OCI-LY7 (cell line): ENCODE measurements at regions not wholly inside any gene's neighbourhood (a gene's known extent, or its start where the extent isn't known, plus 50 kb on each side); places are given as distances from the start of the nearest gene placed in this dataset.

Source experiments
- BruUV-seq: library from RNA; stranded (reverse); fragments of 400-500 nt; replicated peaks from 2 replicates; lab custom pipeline; 2021; lab: Mats Ljungman, UMichigan
- CTCF ChIA-PET: fragments of 300-600 bp; sonication (Branson Sonifier 250); formaldehyde crosslinking; loops from one replicate; lab custom pipeline; 2022; ENCODE audit warnings: antibody characterized with exemption; ENCODE audit not compliant: unreplicated experiment; lab: Charles Lee
- POLR2A ChIA-PET: fragments of 300-600 bp; sonication (Branson Sonifier 250); formaldehyde crosslinking; loops from one replicate; lab custom pipeline; 2022; ENCODE audit warnings: antibody characterized with exemption; lab: Charles Lee
- DNase-seq: peaks from one replicate; pipeline ENCODE4 v3.0.0-alpha.2; 2015; ENCODE audit warnings: low spot score
- H2AFZ ChIP-seq: fragments of 200-600 bp; sonication (generic), shearing (Covaris generic); 2 replicates; pipeline ENCODE4 v1.6.1; 2014; ENCODE audit warnings: mild to moderate bottlenecking, antibody characterized with exemption, low read length, moderate library complexity
- H3K27ac ChIP-seq: fragments of 200-600 bp; sonication (generic); 2 replicates; pipeline ENCODE4 v1.5.1; 2014; ENCODE audit warnings: mixed run types, low read depth, mild to moderate bottlenecking, moderate library complexity, low read length, inconsistent platforms; ENCODE audit not compliant: poor library complexity, severe bottlenecking
- H3K36me3 ChIP-seq: fragments of 200-600 bp; sonication (generic); 2 replicates; pipeline ENCODE4 v1.6.1; 2014; ENCODE audit warnings: mild to moderate bottlenecking, antibody characterized with exemption, low read length, moderate library complexity, mixed read lengths; ENCODE audit not compliant: insufficient read depth
- H3K4me1 ChIP-seq: fragments of 200-600 bp; sonication (generic); 2 replicates; pipeline ENCODE4 v1.5.1; 2014; ENCODE audit warnings: mild to moderate bottlenecking, low read length; ENCODE audit not compliant: insufficient read depth, poor library complexity, severe bottlenecking
- H3K4me2 ChIP-seq: fragments of 200-600 bp; sonication (generic); 2 replicates; pipeline ENCODE4 v1.6.1; 2014; ENCODE audit warnings: mild to moderate bottlenecking, low read length
- H3K4me3 ChIP-seq: fragments of 200-600 bp; sonication (generic); 2 replicates; pipeline ENCODE4 v1.5.1; 2014; ENCODE audit warnings: mild to moderate bottlenecking, low read depth, low read length; ENCODE audit not compliant: poor library complexity, severe bottlenecking
- H3K79me2 ChIP-seq: fragments of 200-600 bp; sonication (generic); 2 replicates; pipeline ENCODE4 v1.6.1; 2016; ENCODE audit warnings: low read depth, mild to moderate bottlenecking, low read length, moderate library complexity, mixed read lengths; ENCODE audit not compliant: insufficient read depth
- H3K9me2 ChIP-seq: fragments of 200-600 bp; sonication (generic); 2 replicates; pipeline ENCODE4 v1.6.1; 2016; ENCODE audit warnings: mild to moderate bottlenecking, low read length, mixed read lengths; ENCODE audit not compliant: insufficient read depth
- H3K9me3 ChIP-seq: fragments of 200-600 bp; sonication (generic); 2 replicates; pipeline ENCODE4 v1.6.1; 2014; ENCODE audit warnings: mild to moderate bottlenecking, mixed run types, low read length, mixed read lengths
- H4K20me1 ChIP-seq: fragments of 200-600 bp; sonication (generic); 2 replicates; pipeline ENCODE4 v1.6.1; 2014; ENCODE audit warnings: mild to moderate bottlenecking, antibody characterized with exemption, low read length, moderate library complexity, mixed read lengths; ENCODE audit not compliant: insufficient read depth
- CTCF ChIP-seq: fragments of 200-600 bp; sonication (generic); conservative IDR thresholded peaks from 2 replicates; pipeline ENCODE4 v1.5.1; 2014; ENCODE audit warnings: mild to moderate bottlenecking, antibody characterized with exemption, low read length, moderate library complexity, mixed read lengths
- EZH2phosphoT487 ChIP-seq: fragments of 200-600 bp; sonication (generic); IDR thresholded peaks from 2 replicates; pipeline ENCODE4 v1.6.1; 2018; ENCODE audit warnings: low read depth, borderline replicate concordance, mild to moderate bottlenecking, mixed run types, antibody characterized with exemption, low read length, moderate library complexity, mixed read lengths
- intact Hi-C: fragments of 100-400 bp; cut with micrococcal nuclease; formaldehyde crosslinking; loops from one replicate; pipeline ENCODE4 v1.10.0; 2022; ENCODE audit not compliant: unreplicated experiment

- Histone ChIP-seq H3K9me3 (no peaks in the 10 kb centered on the region), H3K36me3 (no peaks in the 10 kb centered on the region), H3K4me3 (no peak overlapping the region), H3K9me2 (no peaks in the 10 kb centered on the region), H2AFZ (no peak overlapping the region), H3K4me2 (no peak overlapping the region), H3K4me1 (no peaks in the 10 kb centered on the region), H3K27ac (no peak overlapping the region), H3K79me2 (no peaks in the 10 kb centered on the region), H4K20me1 (no peaks in the 10 kb centered on the region)
- TF ChIP-seq EZH2phosphoT487 = no peak
- no peak for TF ChIP-seq CTCF
- intact Hi-C loops = no loop called here
- CTCF ChIA-PET = no interaction called here
- POLR2A ChIA-PET = no interaction called here
- no TSS peak for BruUV-seq
- no peak for DNase-seq
These were observed 255.1 kb upstream of the FGGY start for GRCh38 chr1:59041646-59042277.

GRCh38 chr1:59043796-59044195 lies 253.1 kb upstream of the FGGY start:
- no peak for DNase-seq
- ChIA-PET POLR2A (interaction anchor here (1.6 kb wide), 1 partner anchor 11 kb away, joined by 5 read pairs; no protein-coding TSS in a partner anchor), CTCF (no interaction called here)
- BruUV-seq = no TSS peak
- Histone ChIP-seq H3K9me3 (no peaks in the 10 kb centered on the region), H3K27ac (no peak overlapping the region), H3K36me3 (no peaks in the 10 kb centered on the region), H2AFZ (no peak overlapping the region), H3K4me3 (no peak overlapping the region), H3K79me2 (no peaks in the 10 kb centered on the region), H3K9me2 (no peaks in the 10 kb centered on the region), H3K4me2 (no peak overlapping the region), H4K20me1 (no peaks in the 10 kb centered on the region), H3K4me1 (no peaks in the 10 kb centered on the region)
- TF ChIP-seq EZH2phosphoT487 (no peak), CTCF (no peak)
- intact Hi-C loops = no loop called here

- Histone ChIP-seq H3K27ac (no peak overlapping the region), H3K4me1 (no peaks in the 10 kb centered on the region), H3K4me2 (no peak overlapping the region), H4K20me1 (no peaks in the 10 kb centered on the region), H2AFZ (no peak overlapping the region), H3K4me3 (no peak overlapping the region), H3K36me3 (no peaks in the 10 kb centered on the region), H3K9me2 (no peaks in the 10 kb centered on the region), H3K9me3 (no peaks in the 10 kb centered on the region), H3K79me2 (no peaks in the 10 kb centered on the region)
- DNase-seq = no peak
- intact Hi-C loops = no loop called here
- no TSS peak for BruUV-seq
- TF ChIP-seq EZH2phosphoT487 (no peak), CTCF (no peak)
- POLR2A ChIA-PET = interaction anchor here (1.6 kb wide), 1 partner anchor 10 kb away, joined by 5 read pairs; no protein-coding TSS in a partner anchor
- CTCF ChIA-PET = no interaction called here
These were observed 252.3 kb upstream of the FGGY start for GRCh38 chr1:59044535-59045121.
